ENCODE measurements at regions not wholly inside any gene's neighbourhood (a gene's known extent, or its start where the extent isn't known, plus 50 kb on each side); places are given as distances from the start of the nearest gene placed in this dataset.

DNA sequence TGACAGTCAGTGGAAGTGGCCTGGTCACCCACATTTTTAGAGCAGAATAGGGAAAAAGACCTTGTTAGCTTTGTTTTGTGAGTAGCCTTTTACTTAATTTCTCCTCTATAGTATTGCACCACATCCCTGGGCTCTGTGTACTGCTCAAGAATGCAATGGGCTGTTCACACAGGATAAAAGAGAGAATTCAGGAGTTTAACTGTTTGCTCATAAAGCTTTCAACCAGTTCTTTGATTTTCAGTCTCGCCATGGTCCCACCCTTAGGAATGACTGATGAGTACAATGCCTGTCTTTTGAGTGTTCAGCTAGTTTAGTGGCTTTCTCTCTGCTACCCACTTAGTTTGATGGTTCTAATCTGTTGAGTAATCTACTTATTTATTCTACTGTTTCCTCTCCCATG, 129.7 kb downstream of the PLG start:
- DNase-seq: no peak
- H3K27ac ChIP-seq: no peak overlapping the region
- no peaks in the 10 kb centered on the region for H3K27me3 ChIP-seq
- intact Hi-C loops (cut with DNase I): no loop called here
- H3K4me1 ChIP-seq: no peaks in the 10 kb centered on the region
- no peaks in the 10 kb centered on the region for H3K9me3 ChIP-seq
- H3K4me3 ChIP-seq (replicated peaks in 1 of 3): no peak overlapping the region
- H3K36me3 ChIP-seq: no peaks in the 10 kb centered on the region
- TF ChIP-seq CTCF (IDR thresholded peaks at IDR 0.05): no peak
- no peak for TF ChIP-seq POLR2A (IDR thresholded peaks at IDR 0.05)
- 22 to 59% methylated on average over 1 of the region's 1 CpG for WGBS, 2 donors

DNA sequence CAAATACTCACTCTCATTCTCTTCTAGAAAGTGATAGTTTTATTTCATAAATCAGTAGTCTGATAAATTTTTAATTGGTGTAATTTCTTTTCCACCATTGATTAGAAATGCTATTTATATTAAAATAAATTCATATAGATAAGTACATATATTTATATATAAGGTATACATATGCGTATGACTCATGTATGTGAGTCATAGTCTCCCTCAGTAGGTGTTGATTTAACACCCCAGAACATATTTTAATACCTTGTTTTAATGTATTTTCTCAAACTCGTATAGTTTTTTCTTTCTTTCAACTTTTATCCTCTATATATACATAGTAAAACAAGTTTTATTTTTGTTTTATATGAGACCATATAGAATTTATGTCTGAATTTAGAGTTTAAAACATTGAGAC, 130.4 kb downstream of the PLG start:
- Histone ChIP-seq H3K4me1 (no peaks in the 10 kb centered on the region), H3K9me3 (no peaks in the 10 kb centered on the region), H3K4me3 (replicated peaks in 1 of 3) (no peak overlapping the region), H3K27ac (no peak overlapping the region), H3K36me3 (no peaks in the 10 kb centered on the region), H3K27me3 (no peaks in the 10 kb centered on the region)
- no peak for DNase-seq
- intact Hi-C loops (cut with DNase I): no loop called here
- no peak for TF ChIP-seq POLR2A (IDR thresholded peaks at IDR 0.05)
- WGBS, 2 donors: 91 to 92% methylated on average over 2 of the region's 2 CpGs

GRCh38 chr6:160837146-160837545, 135.1 kb downstream of the PLG start:
- no peak for TF ChIP-seq CTCF (IDR thresholded peaks at IDR 0.05)
- TF ChIP-seq POLR2A (IDR thresholded peaks at IDR 0.05): no peak
- intact Hi-C loops (cut with DNase I): no loop called here
- no peak overlapping the region for H3K4me3 ChIP-seq (replicated peaks in 1 of 3)
- no peaks in the 10 kb centered on the region for H3K27me3 ChIP-seq
- no peaks in the 10 kb centered on the region for H3K9me3 ChIP-seq
- H3K27ac ChIP-seq: no peak overlapping the region
- no peaks in the 10 kb centered on the region for H3K4me1 ChIP-seq
- WGBS, 2 donors: 76 to 84% methylated on average over 13 of the region's 13 CpGs
- no peaks in the 10 kb centered on the region for H3K36me3 ChIP-seq
- no peak for DNase-seq

DNA sequence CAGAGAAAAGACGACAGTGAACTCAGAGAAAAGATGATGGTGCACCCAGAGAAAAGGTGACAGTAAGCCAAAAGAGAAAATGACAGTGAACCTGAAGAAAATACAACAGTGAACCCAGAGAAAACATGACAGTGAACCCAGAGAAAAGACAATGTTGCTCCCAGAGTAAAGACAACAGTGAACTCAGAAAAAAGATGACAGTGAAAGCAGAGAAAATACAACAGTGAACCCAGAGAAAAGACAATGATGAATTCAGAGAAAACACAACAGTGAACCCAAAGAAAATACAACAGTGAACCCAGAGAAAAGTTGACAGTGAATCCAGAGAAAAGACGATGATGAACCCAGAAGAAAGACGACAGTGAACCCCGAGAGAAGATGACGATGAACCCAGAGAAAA, 140.5 kb upstream of the MAP3K4 start:
- no peak overlapping the region for H3K27ac ChIP-seq
- WGBS, 2 donors: 84 to 88% methylated on average over 5 of the region's 5 CpGs
- TF ChIP-seq CTCF (IDR thresholded peaks at IDR 0.05) (no peak), POLR2A (IDR thresholded peaks at IDR 0.05) (no peak)
- H3K9me3 ChIP-seq: no peaks in the 10 kb centered on the region
- no peaks in the 10 kb centered on the region for H3K36me3 ChIP-seq
- H3K4me1 ChIP-seq: no peaks in the 10 kb centered on the region
- intact Hi-C loops (cut with DNase I): no loop called here
- H3K27me3 ChIP-seq: no peaks in the 10 kb centered on the region
- DNase-seq: no peak
- H3K4me3 ChIP-seq (replicated peaks in 1 of 3): no peak overlapping the region

DNA sequence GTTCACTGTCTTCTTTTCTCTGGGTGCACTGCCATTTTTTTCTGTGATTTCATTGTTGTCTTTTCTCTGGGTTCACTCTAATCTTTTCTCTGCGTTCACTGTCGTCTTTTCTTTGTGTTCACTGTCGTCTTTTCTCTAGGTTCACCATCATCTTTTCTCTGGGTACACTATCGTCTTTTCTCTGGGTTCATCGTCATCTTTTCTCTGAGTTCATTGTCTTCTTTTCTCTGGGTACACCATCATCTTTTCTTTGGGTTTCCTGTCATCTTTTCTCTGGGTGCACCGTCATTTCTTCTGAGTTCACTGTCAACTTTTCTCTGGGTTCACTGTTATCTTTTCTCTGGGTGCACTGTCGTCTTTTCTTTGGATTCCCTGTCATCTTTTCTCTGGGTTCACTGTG, 137.6 kb upstream of the MAP3K4 start:
- 82 to 87% methylated on average over 7 of the region's 7 CpGs for WGBS, 2 donors
- intact Hi-C loops (cut with DNase I): no loop called here
- no peak for DNase-seq

More for the DNA sequence above, 137.6 kb upstream of the MAP3K4 start:
- TF ChIP-seq CTCF (IDR thresholded peaks at IDR 0.05) (no peak), POLR2A (IDR thresholded peaks at IDR 0.05) (no peak)
- no peaks in the 10 kb centered on the region for H3K27me3 ChIP-seq
- H3K27ac ChIP-seq: no peak overlapping the region
- no peaks in the 10 kb centered on the region for H3K36me3 ChIP-seq
- H3K4me1 ChIP-seq: no peaks in the 10 kb centered on the region
- no peak overlapping the region for H3K4me3 ChIP-seq (replicated peaks in 1 of 3)
- no peaks in the 10 kb centered on the region for H3K9me3 ChIP-seq
